HG03439 (cell line): ENCODE measurements at regions not wholly inside any gene's neighbourhood (a gene's known extent, or its start where the extent isn't known, plus 50 kb on each side); places are given as distances from the start of the nearest gene placed in this dataset.
"Not testable (repeated sequence)": the region's sequence is repeated elsewhere in the genome, so short reads cannot be mapped to it uniquely, and the experiment has no call there.

Source experiments
- ATAC-seq: cut with Tn5 transposase; IDR thresholded peaks from one replicate; pipeline ENCODE4 v1.9.1; 2021; ENCODE audit warnings: mild to moderate bottlenecking, moderate library complexity; ENCODE audit not compliant: unreplicated experiment

- ATAC-seq, result no peak
Observed at GRCh38 chr17:79560527-79560926, 50.3 kb downstream of the RBFOX3 start.

- no peak for ATAC-seq
Observed at GRCh38 chr17:79559111-79559887, 51.6 kb downstream of the RBFOX3 start.

GRCh38 chr17:79558091-79558900, 52.6 kb downstream of the RBFOX3 start:
- no peak for ATAC-seq

GRCh38 chr17:79557276-79558090, 53.4 kb downstream of the RBFOX3 start:
- ATAC-seq, result no peak

GRCh38 chr17:79556271-79556670, 54.6 kb downstream of the RBFOX3 start:
- no peak for ATAC-seq

- ATAC-seq, result no peak
Observed at GRCh38 chr17:79555543-79555942, 55.3 kb downstream of the RBFOX3 start.

- ATAC-seq, result not testable (repeated sequence)
Observed at GRCh38 chr17:79554346-79554745, 56.5 kb downstream of the RBFOX3 start.

GRCh38 chr17:79552824-79553223, 58.0 kb downstream of the RBFOX3 start:
- ATAC-seq, result no peak

- no peak for ATAC-seq
Observed at GRCh38 chr17:79552405-79552804, 58.4 kb downstream of the RBFOX3 start.

GRCh38 chr17:79549141-79549915, 61.5 kb downstream of the RBFOX3 start:
- no peak for ATAC-seq

- ATAC-seq, result no peak
Observed at GRCh38 chr17:79548116-79548515, 62.7 kb downstream of the RBFOX3 start.

- ATAC-seq, result no peak
Observed at GRCh38 chr17:79547586-79547985, 63.3 kb downstream of the RBFOX3 start.

- not testable (repeated sequence) for ATAC-seq
Observed at GRCh38 chr17:79547171-79547570, 63.7 kb downstream of the RBFOX3 start.

- ATAC-seq, result no peak
Observed at GRCh38 chr17:79546386-79546785, 64.5 kb downstream of the RBFOX3 start.

- ATAC-seq, result no peak
Observed at GRCh38 chr17:79545251-79546005, 65.4 kb downstream of the RBFOX3 start.

- no peak for ATAC-seq
Observed at GRCh38 chr17:79544142-79544914, 66.5 kb downstream of the RBFOX3 start.

- no peak for ATAC-seq
Observed at GRCh38 chr17:79543531-79543930, 67.3 kb downstream of the RBFOX3 start.

- ATAC-seq, result no peak
Observed at GRCh38 chr17:79542718-79543117, 68.1 kb downstream of the RBFOX3 start.
